C1 segment of cervical spinal cord (tissue), 14 donors: ENCODE measurements at regions not wholly inside any gene's neighbourhood (a gene's known extent, or its start where the extent isn't known, plus 50 kb on each side); places are given as distances from the start of the nearest gene placed in this dataset.

Source experiments
- DNase-seq, 14 donors: peaks; one replicate each; lab custom pipeline; 2025; lab: John Stamatoyannopoulos, UW

DNA sequence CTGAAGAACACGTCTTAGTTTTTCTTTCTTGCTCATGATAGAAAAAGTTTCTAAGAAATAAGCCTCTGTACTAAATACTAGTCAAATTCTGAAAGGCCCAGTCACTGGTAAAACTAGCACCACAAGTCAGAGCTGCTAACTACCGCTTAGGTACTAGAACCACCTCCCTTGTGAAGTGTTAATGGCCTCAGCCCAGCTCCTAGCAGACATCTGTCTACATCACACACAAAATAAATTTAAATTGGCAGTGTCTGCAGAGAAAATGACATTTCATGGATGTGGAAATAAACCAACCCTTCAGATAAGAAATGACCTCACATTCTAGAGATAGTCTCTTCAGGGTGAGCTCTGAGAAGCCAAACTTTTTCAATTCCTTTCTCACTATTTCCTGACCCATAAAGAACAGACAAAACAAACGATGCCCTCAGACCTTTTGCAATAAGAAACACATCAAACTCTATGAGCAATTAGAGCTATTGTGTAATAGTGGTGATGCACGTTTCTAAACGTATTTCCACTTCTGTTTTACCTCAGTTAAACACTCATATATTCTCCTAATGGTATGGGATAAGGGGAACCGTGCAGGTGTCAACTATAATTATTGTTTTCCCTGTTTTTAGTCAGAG is 70.3 kb upstream of the DSG1 start:
- DNase-seq, result no peak

DNA sequence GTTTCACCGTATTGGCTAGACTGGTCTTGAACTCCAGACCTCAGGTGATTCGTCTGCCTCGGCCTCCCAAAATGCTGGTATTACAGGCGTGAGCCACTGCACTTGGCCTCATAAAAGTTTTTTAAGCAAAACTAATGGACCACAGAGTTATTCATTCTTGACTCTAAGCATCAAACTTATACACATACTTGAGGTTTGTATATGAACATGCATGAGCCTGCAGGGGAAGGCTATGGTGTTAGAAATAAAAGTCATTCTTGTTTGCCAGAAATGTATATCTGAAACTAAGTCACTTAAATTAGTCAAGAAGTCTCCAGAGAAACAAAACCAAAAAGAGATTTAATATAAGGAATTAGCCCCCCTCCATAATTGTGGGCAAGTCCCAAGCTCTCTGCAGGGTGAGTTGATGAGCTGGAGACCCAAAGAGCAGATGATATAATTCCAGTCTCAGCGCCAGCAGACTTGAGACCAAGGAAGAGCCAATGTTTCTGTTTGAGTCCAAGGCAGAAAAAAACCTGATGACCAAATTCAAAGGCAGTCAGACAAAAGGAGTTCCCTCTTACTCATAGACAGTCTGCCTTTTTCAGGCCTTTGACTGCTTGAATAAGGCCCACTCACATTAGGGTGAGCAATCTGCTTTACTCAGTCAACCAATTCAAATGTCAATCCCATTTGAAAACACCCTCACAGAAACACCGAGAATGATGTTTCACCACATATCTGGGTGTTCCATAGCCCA is 69.0 kb upstream of the DSG1 start:
- DNase-seq, result peak in 1 of 14 donors; percentile 4

DNA sequence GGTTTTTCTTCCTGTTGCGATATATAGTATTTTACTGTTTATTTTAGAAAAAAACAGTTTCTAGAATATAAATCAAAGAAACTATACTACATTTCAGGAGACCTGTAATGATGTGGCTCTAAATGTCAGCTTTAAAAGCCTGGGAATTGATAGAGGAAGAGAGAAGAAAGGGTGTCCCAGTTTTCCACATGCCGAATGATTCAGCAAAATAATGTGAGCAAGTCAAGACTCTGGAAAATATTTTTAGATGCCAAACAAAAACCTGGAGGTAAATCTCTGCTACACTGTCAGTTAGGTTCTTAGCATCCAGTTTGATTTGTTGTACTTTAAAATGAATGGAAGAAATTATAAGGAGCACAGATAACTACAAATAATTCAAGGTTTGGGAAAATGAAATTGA is 67.1 kb upstream of the DSG1 start:
- no peak for DNase-seq

DNA sequence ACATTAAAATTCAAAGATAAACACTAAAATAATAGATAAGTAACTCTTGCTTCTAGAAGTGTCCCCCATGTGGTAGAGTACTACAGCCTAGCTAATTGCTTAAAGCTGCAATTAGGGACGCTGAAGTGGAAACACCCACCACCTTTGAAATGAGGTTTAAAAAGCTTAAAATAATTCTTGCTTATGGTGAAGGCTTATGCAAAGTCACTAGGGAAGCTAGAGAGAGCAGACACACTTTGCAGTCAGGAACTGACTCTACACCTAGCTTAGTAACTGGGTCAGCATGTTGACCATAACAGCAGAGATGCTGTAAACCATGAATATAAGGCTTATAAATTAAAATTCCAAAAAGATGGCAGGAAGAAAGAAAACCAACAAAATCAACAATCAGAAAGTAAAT is 65.4 kb upstream of the DSG1 start:
- DNase-seq, result no peak

DNA sequence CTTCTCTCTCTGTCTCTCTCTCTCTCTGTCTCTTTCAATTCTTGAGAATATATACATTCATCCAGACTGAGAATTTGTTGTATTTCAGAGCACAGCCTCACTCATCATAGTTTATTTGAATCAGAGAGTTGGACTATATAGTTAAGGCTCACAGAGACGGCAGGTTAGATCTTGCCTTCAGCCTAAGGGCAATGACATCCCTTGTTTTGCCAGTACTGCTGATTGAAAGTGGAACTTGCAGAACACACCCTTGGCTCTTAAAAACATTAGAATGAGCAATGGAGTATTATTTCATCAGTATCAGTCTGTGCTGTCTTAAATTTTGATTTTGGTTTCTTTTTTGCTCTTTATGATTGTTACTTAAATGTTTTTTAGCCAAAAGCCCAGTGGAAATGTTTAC is 62.0 kb upstream of the DSG1 start:
- no peak for DNase-seq

DNA sequence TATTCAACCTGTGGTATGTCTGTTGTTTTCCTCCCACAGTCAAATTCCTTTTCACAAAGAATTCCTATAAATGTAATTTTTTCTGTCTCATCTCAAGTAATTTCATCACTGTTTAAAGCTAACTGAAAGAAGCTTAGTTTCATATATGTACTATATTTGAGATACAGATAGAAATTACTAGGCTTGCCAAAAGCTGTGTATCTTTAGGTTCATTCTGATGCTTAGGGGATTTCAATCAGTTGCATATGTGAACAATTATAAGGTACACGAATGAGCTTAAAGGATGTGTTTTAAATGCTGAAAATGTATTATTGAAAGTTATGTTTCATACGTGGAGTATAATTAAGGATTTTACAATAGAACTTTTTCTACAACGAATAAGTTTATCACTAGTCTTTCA is 59.2 kb upstream of the DSG1 start:
- DNase-seq, result no peak

DNA sequence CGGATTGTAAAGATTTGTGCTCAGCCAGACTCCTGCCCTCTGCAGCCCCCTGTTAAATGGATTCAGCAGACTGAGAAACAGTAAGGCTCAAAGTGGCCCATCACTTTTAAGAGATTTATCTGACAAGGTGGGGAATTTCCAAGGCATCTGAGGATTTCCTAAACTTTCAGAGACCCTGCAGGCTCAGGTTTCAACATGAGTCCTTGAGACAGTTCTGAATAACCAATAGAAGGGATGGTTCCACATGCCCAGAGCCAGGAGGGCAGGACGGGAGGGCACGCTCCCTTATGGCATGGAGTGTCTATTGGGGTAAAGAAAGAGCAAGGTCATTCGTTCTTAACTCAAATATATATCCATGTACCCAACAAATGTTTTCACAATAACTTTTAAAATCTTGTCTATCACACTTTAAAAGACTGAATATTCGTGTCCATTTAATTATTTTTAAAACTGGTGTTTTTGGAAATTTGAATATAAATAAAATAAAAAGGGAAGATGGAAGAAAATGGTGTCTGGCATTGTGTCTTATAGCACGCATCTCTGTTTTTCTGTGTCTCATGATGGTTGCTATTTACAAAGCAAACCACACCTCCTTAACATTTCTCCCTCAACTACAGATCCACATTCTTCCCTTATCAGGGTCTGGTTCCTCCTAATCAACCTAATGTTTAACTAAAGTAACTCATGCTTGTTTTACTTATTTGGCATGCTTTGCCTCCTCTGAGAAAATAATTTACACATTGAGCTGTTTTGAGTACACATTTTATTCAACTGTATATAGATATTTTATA is 56.0 kb upstream of the DSG1 start:
- DNase-seq, result no peak

DNA sequence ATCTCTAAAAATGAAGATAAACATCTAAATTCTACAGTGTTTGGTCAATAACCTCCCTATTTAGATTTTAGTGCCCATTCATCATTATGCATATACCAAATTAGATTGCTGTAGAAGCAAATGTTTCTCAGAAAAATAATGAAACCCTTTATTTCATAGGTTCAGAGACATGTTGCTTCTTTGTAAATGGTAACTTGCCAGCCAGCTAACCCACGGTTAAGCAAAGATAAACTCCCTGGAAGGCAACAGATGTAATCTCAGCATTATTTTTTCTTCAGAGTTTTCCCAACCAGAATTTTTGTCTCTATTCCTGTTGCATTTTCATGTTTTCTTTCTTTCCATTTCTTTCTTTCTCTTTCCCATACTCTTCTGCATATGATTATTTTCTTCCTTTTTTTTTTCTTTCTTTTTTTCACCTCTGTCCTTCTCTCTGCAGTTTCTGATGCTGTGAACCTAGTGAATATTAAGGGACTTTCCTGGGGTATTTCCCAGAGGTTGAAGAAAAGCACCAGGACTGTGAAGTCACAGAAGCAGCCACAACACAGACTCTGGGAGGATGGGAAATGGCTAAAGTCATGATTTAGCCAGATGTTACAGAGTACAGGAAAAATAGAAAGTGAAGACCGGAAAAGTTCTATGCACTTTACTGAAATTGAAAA is 50.0 kb upstream of the DSG1 start:
- DNase-seq, result no peak
